Stimulated activated CD4-positive, alpha-beta T cell treated with anti-CD3 and anti-CD28 coated beads, Interleukin-4, amount 100 ng/mL, for 1 hour (primary cell): ENCODE measurements at regions not wholly inside any gene's neighbourhood (a gene's known extent, or its start where the extent isn't known, plus 50 kb on each side); places are given as distances from the start of the nearest gene placed in this dataset.

Source experiments
- DNase-seq: peaks from one replicate; pipeline ENCODE4 v3.0.0-alpha.2; 2020

GRCh38 chr1:5595531-5596170 is 396.6 kb downstream of the NPHP4 start:
- DNase-seq, result no peak

- DNase-seq, result no peak
Measured at GRCh38 chr1:5594056-5594956, 397.9 kb downstream of the NPHP4 start.

- DNase-seq, result no peak
Measured at GRCh38 chr1:5590717-5591116, 401.5 kb downstream of the NPHP4 start.

- no peak for DNase-seq
Measured at GRCh38 chr1:5586629-5587028, 405.6 kb downstream of the NPHP4 start.

GRCh38 chr1:5585256-5585655 is 407.0 kb downstream of the NPHP4 start:
- no peak for DNase-seq

- DNase-seq, result no peak
Measured at GRCh38 chr1:5580926-5581325, 411.3 kb downstream of the NPHP4 start.

DNA sequence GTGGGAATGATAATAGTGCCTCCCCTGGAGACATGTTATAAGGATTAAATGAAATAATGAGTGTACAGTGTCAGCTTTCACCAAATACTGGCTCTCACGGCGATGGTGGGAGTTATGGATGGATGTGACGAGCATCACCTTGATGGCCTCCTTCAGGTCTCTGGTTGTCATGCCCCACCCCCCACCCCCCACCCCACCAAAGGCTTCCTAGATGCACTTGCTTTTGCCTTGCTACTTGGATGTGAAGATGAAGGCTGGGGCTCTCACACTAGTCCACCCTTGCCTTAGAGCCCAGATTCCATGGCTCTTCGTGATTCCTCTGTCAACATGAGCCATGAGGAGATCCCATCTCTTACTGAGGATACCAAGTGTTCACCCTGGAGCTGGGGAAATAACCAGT is 412.3 kb downstream of the NPHP4 start:
- DNase-seq, result no peak

- no peak for DNase-seq
Measured at GRCh38 chr1:5578690-5579089, 413.5 kb downstream of the NPHP4 start.

- DNase-seq, result no peak
Measured at GRCh38 chr1:5577255-5578040, 414.8 kb downstream of the NPHP4 start.

DNA sequence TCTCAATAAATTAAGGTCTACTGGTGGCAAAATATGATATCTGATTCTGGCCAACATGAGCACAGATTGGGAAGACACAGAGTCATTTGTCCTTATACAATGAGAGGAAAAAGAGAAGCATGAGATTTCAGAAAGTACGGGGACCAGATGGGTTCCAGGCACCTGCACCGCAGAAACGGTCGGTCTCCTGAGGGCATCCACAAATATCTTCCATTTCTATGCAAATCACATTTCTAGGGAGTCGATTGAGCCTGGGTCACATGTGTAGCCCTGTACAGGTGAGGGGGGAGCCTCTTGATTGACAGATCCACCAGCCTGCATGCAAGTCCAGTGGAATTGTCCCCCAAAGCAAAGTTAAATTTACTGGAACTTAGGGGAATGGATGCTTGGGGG is 415.6 kb downstream of the NPHP4 start:
- DNase-seq, result no peak

DNA sequence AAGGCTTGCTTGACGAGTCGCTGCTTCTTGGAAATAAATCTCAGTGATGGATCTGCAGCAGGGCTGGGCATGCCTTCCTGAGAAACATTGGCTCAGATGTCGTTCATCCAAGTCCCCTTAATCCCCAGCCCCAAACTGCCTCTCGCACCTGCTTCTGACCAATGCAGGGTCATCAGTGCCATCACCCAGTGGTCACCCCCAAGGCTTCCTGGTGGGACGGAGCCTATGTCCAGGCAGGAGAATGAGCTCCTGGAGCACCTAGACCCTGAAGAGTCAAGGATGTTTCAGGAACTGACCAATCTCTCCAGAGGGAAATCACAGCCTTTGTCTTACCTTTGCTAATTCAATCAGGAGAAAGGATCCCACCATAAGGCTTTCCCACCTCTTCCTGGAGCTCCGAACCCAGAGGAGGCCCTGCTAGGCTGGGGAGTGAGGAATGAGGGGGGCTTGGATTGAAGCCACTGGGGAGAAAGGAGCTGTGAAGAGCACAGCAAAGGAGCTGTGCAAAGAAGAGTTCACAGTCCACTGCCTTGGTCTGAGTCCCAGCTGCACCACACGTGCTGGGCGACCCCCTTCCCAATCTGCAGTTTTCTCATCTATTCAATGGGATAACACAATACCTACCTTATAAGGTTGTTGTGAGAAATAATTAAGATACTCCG is 416.1 kb downstream of the NPHP4 start:
- no peak for DNase-seq

DNA sequence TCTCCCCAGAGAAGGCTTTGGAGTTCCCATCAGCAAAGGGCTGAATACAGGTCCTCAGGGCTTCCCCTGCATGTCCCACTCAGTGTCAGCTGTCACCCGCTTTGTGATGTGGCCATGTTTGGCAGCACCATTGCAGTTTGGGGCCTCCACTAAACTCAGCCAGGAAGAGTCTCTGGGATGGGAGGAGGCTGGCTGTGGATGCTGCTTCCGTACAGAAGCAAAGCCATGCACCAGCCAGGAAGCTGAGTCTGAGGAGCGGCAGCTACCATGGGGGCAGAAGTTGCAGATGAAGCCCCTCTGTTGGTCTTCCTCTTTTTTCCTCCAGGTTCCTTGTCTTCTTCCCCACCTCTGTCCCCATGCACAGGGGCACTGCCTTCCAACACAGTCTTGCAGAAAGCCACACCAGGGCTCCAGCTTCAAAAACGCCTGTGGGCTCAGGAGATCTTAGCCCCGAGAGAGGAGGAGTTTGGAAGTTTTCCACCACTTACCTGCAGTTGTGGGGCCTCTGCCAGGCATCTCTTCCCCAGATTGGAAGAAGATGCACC is 416.8 kb downstream of the NPHP4 start:
- no peak for DNase-seq

DNA sequence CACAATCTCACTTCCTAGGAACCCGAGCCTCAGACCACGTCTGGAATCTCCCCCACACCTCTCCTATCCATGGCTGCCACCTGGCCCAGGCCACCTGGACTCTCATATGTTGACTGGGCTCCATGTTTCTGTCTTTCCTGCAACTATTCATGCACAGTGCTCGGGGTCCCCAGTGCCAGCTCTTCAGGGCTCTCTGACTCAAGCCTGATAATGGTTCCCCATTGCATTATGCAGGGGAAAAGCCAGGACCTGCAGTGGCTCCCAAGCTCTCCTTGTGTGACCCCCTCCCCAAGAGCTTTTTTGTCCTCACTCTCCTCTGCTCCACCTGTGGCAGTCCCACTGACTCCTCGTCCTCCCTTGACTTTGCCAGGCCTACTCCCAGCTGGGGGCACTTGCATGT is 417.6 kb downstream of the NPHP4 start:
- DNase-seq, result no peak

GRCh38 chr1:5572794-5573193 is 419.4 kb downstream of the NPHP4 start:
- no peak for DNase-seq

GRCh38 chr1:5571861-5572401 is 420.3 kb downstream of the NPHP4 start:
- no peak for DNase-seq

DNA sequence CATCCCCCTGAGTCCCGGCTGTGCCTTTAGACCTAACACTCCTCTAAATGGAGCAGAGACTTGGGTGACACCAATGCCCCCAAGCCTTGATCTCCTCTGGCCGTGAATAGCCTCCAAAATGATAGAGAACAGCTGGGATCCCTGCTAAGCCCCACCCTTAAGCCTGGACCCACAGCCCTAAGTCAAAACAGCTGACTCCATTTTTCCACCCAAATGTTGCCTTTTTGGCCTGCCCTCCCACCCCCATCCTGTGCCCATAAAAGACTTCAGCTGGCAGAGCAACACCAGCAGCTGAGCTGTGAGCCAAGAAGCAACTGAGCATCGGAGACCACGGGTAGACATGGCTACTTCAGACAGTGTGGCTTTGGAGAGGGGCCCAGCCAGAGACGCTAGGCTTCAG is 420.8 kb downstream of the NPHP4 start:
- DNase-seq, result no peak

DNA sequence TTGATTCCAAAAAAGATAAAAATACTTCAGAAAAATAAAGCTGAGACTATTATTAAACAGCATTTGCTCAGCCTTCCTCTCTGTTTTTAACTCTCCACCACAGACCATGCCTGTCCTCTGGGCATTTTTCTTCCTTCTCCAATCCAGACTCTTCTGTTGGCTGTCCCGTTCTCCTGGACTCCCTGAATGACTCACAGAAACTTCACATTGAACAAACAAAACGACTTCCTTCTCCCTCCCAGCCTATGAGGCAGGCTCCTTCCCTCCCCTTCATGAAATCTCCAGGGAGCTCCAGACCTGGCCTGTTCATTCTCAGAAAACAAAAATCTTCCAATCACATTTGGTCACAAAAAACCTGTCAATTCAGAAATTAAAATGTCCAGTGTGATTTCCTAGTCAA is 421.3 kb downstream of the NPHP4 start:
- DNase-seq, result no peak

DNA sequence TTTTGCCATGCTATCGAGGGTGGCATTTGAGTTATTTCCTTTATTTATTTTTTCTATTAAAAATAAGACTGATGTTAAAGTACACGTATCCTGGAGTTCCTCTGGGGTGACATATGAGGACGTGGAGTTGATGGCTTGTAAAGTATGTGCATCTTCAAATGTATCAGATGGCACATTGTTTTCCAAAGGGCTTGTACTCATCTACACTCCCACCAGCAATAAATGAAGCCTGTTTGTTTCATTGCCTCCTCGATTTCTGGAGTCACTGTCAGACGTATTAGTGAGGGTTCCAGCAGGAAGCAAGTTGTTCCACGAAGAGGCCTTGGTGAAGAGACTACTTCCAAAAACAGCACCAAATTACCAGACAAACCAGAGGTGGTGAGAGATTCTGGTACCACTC is 423.9 kb downstream of the NPHP4 start:
- DNase-seq, result no peak

- no peak for DNase-seq
Measured at GRCh38 chr1:5567839-5568238, 424.4 kb downstream of the NPHP4 start.

DNA sequence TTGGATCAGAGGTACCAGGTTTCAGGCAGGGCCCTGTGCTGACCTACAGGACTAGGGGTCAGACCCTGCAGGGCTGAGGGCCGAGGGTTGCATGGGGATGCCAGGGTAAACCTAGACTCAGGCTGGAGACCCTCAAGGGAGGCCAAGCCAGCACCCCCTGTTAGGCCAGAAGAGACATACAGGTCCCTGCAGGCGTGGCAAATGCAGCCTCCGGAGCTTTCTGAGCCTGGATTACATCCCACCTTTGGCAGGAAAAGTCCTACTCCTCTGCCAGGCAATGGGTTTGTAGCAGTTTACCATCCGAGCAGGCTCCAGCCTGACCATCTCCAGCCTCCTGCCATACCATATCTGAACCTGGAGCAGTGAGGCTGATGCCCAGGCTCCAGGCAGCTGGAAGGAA is 425.3 kb downstream of the NPHP4 start:
- DNase-seq, result no peak

GRCh38 chr1:5565281-5566125 is 426.7 kb downstream of the NPHP4 start:
- DNase-seq, result no peak
